GM19463 (cell line): ENCODE measurements at regions not wholly inside any gene's neighbourhood (a gene's known extent, or its start where the extent isn't known, plus 50 kb on each side); places are given as distances from the start of the nearest gene placed in this dataset.
"Not testable (repeated sequence)": the region's sequence is repeated elsewhere in the genome, so short reads cannot be mapped to it uniquely, and the experiment has no call there.

Source experiments
- ATAC-seq: cut with Tn5 transposase; IDR thresholded peaks from one replicate; pipeline ENCODE4 v1.9.1; 2021; ENCODE audit warnings: mild to moderate bottlenecking, moderate library complexity; ENCODE audit not compliant: unreplicated experiment

DNA sequence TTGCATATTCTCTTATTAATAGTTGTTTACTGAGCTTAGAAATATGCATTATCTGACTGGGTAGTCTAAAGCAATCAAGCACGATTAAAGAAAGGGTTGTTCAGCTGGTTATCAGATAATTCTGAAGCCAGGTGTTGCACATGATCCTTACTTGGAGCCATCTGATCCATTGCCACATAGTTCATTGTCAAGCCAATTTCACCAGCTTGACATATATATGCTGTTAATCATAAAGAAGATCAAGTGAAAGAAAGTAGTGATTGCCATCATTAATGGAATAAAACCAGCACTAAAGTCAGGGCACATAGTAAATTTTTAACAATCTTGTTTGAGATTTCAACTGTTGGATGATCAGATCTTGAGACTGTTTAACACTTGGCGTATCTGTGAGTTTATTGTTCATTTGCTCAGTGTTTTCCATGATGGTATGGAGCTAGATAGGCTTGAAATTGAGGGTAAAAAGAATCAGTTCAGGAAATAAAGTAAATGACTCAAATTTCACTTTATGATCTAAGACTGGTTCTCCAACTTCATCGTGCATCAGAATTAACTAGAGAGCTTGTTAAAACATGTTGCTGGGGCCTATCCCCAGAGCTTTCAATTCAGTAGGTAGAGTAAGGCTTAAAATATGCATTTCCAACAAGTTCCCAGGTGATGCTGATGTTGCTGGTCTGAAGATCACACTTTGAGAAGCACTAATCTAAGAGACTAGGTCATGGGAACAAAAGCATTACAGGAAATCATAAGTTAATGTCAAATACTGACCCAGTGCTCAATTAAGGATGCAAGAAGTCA is 539.6 kb downstream of the SATB2 start:
- no peak for ATAC-seq

DNA sequence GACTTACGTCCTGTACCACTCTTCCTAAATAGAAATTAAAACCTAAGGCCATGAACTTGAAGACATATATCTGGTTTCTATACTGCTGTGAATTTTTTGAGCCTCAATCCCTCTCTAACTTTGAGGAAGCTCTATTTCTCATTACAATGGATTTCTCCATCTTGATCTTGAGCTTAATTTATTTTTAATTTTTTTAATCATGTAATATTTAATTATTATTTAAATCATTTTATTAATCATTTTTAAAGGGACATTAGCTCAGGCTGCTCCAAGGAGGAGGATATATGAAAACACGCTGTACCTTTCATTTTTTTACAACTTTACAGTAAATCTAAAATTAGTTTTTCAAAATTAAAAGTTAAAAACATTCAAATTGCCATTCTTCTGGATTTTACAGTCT is 540.5 kb downstream of the SATB2 start:
- ATAC-seq = no peak

DNA sequence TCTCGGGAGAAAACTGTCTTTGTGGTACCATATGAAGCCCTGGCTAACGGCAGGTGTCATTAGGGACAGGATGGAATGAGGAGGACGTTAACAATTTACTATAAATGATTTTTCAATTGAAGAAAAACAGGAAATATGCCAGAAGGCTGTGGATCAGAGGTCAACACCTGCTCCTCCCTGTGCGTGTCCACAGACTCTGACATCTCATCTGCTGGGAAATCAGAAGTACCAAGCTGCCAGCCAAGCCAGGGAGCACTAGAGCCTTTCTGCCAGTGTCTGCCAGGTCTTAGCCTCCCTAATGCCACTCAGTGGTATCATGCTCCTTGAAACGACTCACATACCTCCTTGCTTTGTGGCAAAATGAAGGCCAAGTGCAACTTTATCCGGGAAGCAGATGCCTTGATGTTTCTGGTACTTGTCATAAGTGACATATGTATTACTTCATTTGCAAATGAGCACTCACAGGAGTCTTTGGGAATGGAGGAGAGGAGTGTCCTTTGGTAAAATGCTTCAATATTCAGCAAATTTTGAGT is 541.1 kb downstream of the SATB2 start:
- ATAC-seq = no peak

DNA sequence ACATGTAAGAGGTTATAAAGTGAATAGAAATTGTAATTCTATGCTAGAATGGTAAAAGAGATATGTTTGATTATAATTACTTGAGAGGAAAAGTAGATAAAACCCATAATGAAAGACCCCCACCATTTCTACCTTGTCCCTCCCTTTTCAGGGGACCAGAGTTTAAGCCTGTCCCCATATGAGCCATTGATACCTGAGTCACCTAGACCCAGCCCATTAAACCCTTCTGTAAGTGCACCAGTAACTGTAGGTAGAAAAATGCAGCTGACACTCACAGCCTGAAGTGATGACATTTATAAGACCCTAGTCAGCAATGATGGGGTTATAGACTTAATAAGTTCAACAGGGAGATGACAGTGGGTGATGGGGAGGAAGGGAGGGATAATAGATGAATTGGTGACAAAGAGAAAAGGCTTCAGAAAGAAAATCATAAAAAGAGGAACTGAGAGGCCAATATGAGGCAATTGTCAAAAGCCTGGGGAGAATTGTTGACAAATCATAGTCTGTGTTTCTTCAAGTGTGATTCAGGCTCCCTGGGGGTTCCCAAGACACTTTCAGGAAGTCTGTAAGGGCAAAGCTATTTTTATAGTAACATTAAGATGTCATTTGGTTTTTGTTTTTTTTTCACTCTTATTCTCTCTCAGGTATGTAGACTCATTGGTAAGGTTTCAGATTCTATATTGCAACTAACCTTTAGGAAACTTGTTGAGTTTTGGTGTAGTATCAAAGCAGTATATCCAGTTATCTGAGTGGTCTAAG is 544.2 kb downstream of the SATB2 start:
- peak; percentile 95 for ATAC-seq

DNA sequence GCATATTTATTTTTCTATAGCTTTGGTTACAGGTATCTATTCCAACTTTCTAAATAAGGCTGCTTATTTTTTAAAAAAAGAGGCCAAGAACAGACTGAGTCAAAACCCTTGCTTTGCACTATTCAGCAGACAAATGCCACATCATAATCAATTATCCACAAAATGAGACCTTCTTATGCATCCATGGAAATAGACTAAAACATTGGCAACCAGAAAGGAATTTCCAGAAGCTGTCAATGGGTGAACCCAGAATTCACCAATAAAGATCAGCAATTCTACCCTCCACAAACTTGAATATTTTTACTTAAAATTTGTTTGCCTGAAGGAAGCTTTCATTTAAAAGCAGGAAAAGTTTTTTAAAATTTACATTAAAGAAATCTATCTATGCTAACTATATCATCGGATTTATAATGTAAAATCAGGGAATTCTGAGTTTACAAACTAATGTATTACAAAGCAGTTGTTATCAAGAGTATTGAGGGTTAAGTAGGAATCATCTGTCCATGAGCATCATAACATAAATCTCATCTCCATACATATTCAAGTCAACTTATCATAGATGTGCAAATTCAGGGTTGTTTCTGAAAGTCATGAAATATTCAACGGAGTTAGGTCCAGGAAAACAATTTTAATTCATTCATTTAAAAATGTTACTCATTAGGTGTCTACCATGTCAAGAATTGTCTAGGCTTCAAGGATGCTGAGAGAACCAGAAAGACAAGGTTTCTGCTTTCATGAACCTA is 548.0 kb downstream of the SATB2 start:
- ATAC-seq = no peak

DNA sequence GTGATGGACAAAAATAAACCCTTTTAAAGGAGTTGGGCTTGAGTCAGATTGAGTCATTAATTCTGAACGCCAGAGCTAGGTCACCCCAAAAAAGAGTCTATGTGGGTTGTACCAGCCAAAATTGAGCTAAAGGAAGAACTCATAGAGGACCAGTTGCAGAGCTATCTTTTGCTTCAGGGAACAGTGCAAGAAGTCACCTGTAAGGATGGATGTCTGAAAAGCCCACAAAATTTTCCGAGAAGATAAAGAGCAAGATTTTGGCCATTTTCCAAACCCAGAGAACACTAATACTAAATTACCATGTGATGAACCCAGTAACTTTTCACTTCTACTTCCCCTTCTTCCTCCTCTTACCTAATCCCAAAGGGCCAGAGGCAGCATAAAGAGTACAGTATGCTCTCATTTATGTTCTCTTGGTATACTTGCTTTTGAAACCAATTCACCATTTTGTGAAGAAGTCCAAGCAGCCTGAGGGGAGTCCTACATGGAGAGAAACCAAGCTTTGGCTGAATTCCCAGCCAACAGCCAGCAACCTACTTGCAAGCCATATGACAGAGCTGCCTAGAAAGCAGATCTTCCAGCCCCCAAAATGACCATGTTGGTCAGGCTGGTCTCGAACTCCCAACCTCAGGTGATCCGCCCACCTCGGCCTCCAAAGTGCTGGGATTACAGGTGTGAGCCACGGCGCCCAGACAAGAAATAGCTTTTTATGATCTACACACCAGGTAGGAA is 551.7 kb downstream of the SATB2 start:
- peak; percentile 74 for ATAC-seq

DNA sequence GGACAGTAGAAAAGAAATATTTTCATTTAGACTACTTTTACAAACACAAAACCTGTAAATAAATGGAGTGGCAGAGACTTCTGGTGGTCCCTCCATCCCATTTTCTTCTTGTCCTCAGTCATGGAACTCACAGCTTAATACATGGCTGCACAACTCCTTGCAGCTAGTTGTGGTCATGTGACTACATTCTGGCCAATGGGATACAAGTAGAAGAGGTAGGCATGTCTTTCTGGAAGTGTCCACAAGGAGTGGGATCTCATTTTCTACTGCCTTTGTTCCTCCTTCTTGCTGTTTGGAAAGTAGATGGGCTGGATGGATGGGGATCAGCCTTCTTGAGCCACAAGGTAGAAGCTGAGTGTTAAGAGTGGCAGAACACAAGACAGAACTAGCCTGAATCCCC is 555.8 kb downstream of the SATB2 start:
- ATAC-seq = no peak

DNA sequence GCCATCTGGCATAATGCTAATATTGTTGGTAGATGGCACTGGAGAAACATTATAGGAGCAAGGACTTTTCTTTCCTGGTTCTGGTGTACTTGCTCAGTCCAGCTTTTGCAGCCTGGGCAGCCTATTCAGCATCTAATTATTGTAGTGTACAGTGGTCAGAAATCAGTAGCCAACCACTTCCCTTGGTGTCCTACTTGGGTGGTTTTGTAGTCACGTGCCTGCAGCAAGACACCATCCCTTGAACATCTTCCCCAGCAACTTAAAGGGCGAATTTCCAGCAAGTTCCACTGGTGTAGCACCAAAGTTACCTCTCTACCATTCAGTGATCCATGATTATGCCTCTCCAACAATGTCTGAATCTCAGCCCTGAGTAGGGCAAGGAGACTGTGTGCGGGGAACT is 557.6 kb downstream of the SATB2 start:
- no peak for ATAC-seq

DNA sequence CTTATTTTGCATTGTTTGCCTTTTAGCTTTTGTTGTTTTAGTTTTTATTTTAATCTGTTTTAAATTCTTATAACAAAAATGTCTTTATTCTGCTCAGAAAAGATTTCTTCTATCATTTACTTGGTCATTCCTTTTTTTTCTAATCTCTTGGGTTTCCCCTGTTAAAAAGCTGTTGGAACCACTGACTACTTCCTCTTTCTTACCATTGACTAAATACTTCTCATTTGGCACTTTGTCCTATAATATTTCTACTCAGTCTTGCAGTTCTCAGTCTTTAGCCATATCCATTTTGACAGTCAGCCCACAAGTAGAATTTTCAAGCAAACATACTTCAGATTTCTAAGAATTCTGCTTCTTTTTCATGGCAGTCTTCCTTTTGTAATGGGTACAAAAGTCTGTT is 567.2 kb downstream of the SATB2 start:
- ATAC-seq = peak; percentile 86

DNA sequence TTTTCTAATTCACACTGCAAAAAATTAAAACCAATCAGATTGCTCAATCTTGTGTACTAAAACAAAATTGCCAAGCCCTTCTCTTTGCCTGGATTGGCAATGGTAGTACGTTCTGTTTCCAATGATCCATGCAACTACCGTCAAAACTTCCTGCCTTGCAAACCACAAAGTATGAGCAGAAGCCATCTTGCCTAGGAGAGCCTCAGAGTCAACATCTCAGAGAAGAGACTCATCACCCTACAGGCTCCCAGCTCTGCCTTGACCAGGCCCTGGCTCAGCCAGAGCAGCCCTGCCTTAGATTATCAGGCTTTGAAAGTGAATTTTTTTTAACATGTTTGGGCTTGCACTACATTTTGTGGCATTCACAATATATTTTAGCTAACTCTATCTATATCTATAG is 574.1 kb downstream of the SATB2 start:
- ATAC-seq = no peak

DNA sequence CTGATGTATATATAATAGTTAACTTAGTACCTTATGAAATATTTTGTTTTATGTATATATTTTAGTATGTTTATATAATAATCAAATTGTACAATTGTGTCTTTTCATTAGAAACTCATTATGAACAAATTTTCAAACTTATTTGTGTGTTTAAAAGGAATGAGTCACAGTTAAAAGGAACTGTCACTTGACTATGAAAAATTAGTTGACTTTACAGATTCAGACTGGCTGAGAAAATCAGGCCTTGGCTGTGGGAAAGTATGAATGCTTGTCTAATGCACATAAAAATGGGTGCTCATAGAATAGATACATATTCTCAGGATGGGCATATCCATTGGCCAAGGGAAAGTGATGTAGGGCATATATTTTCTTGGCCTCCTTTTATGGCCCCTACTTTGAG is 576.8 kb downstream of the SATB2 start:
- no peak for ATAC-seq

DNA sequence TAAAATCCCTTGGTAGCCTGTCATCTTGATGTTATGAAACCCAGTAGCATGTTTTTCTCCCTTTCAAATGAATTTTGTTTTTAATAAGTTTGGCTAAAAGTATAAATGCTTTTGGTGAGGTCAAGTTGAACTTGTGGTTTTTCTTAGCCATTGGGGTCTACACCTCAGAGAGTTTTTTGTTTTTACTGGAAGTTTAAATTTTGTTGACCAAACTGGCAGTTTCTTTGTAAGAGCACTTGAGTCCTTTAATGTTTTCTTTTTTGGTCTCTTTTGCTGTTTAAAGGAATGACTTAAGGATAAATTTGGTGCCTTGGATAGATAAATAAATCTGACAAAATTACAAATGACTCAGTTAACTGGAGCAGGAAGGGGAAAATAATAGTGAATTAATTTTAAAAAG is 577.3 kb downstream of the SATB2 start:
- no peak for ATAC-seq

DNA sequence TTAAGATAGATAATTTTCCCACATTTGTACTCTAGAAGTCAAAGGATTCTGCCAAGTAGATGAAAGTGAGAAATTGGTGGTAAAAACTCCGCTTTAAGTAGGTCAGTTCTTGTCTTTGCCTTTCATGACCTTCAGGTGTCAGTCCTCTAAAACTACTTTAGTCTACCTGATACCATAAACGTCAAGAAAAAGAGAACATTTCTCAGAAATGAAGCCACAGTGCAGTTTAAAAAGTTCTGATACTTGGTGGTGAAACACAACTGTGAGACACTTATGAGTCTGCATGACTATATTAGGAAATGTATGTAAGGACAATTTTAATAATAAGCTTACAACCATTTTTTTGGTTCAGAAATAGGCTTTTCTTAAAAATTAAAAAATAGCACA is 583.3 kb downstream of the SATB2 start:
- ATAC-seq = peak; percentile 80

DNA sequence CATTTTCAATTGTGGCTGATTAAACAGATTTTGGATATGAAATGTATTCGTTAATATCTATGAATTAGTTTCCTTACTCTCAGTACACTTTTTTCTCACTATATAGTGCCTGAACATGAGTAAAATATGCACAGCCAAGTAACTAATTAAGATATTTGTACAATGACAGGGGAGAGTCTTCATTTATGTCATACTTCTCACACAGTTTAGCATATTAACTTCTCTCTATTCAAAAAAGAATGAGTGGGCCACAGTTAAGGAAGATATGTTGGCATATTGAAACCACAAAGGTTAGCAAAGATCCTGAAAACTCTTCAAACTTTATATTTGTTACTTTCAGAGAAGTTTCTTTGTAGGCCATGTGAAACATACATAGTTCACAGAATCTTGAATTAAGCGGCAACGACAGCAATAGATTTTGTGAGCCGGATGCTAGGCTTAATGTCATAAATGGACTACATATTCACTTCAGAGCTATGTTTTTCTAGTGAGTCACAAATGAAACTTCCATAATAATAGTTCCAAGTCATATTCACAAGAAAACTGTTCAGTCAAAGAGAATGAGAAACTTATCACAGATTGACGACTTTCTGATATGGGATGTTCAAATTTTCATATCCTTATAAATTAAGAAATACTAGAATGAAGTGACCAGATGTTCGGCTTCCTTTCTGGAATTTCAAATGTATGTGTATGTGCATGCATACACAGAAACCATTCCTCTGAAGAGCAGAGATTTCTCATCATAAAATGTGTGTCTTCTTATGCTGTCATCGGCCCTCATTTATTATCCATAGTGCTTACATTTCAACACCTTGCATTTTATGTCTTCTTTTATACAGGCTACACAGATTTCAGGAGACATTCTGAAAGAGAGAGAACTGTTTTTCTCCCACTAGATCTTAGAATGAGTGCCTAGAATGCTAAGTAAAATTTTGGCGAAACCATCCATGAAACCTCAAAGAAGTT is 584.0 kb downstream of the SATB2 start:
- ATAC-seq = peak; percentile 22

DNA sequence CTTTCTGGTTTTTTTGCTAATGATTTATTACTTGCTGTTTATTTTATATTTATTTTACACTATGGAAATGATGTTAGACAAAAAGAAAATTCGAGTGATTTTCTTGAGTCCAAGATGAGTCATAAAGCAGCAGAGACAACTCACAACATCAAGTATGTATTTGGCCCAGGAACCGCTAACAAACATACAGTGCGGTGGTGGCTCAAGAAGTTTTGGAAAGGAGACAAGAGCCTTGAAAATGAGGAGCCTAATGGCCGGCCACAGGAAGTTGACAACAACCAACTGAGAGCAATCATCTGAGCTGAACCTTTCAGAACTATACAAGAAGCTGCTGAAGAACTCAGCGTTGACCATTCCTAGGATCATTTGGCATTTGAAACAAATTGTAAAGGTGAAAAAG is 594.1 kb downstream of the SATB2 start:
- no peak for ATAC-seq

DNA sequence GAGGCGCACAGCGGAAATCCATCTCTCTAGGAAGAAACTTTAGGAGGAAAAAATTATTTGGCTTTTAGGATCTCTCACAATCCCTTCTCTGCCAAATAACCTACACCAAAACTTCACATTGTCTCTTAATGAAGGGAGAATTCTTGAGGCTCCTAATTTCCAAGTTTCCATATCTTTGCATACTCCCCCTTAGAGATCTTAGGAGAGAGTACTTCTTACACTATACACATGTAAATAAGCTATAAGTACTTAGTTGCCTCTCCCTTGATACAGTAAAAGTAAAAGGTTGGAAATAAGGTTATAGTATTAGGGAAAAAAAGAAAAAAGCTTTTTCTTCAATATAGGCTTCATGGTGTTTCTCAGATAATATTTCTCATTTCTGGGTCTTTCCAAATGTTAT is 596.7 kb downstream of the SATB2 start:
- no peak for ATAC-seq

DNA sequence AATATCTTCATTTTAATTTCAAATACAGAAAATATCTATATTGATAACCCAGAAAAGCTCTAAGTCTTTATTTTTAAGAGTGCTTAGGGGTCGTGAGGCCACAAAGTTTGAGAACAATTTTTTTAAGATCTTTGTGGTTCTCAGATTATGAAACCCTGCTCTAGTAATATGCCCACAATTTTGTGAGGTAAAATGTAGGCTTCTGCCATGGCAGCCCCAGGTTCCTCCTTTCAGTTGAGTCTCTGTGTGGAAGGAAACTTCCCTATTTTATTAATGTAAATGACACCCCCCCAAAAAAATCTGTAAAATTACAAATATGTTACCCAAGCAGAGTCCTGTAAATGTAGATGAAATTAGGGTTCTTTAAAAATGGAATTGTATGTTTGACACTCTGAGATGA is 600.5 kb downstream of the SATB2 start:
- ATAC-seq = no peak

DNA sequence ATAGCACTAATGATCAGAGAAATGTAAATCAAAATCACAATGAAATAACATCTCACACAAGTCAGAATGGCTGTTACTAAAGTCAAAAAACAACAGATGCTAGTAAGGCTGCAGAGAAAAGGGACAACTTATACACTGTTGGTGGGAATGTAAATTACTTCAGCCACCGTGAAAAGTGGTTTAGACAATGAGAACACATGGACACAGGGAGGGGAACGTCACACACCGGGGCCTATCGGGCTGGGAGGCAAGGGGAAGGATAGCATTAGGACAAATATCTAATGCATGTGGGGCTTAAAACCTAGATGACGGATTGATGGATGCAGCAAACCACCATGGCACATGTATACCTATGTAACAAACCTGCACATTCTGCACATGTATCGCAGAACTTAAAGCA is 602.0 kb downstream of the SATB2 start:
- ATAC-seq = not testable (repeated sequence)

DNA sequence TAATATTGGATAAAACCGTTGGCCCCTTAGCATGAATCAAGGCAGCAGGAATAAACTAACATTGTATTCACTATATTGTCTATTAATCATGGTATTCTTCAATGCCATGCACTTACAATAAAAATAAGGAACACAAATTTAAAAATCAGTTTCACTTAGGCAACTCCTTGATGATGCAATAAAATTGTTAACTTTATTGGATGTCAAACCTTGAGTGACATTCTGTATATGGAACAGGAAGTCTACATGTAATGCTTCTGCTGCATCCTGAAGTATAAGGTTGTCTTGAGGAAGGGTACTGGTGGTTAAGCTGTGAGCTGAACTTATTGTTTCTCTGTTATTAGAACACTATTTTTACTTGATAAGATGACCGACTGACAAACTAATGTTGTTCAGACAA is 605.5 kb downstream of the SATB2 start:
- ATAC-seq = no peak

DNA sequence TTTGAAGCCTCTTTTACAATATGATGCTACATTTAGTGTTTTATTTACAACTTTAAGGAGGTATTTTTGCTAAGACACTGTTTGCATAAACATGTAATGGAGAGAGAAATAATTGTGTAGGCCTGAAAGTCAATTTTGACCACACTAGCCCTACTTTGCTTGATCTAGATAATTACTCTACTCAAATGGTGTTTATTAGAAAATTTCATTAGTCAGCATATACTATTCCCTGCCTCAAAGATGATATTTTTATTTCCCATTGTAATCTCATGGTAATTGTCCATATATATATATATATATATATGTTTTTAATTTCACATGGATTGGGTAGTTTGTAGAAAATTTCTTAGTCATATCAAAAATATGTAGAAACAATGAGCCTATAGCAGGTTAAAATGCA is 632.2 kb downstream of the SATB2 start:
- ATAC-seq = no peak
